Omental fat pad (tissue), 3 donors: ENCODE measurements at regions not wholly inside any gene's neighbourhood (a gene's known extent, or its start where the extent isn't known, plus 50 kb on each side); places are given as distances from the start of the nearest gene placed in this dataset.

Source experiments
- ATAC-seq: fragments of 150-250 bp; one replicate; pipeline ENCODE4 v1.9.1; 2016; ENCODE audit warnings: mild to moderate bottlenecking, moderate library complexity; ENCODE audit not compliant: low FRiP score
- DNase-seq: peaks from one replicate; pipeline ENCODE4 v3.0.0-alpha.2; 2019; ENCODE audit warnings: low spot score
- CTCF ChIP-seq, 3 donors: fragments of 450-650 bp; IDR thresholded peaks; one replicate each; pipeline ENCODE4 v1.5.1; 2016 to 2017; ENCODE audit warnings: antibody characterized with exemption in 3 of 3, mild to moderate bottlenecking in 3 of 3, moderate library complexity in 2 of 3

- DNase-seq, result no peak
- no peak for ATAC-seq
Measured at GRCh38 chr14:96658611-96659010, 138.6 kb upstream of the VRK1 start.

DNA sequence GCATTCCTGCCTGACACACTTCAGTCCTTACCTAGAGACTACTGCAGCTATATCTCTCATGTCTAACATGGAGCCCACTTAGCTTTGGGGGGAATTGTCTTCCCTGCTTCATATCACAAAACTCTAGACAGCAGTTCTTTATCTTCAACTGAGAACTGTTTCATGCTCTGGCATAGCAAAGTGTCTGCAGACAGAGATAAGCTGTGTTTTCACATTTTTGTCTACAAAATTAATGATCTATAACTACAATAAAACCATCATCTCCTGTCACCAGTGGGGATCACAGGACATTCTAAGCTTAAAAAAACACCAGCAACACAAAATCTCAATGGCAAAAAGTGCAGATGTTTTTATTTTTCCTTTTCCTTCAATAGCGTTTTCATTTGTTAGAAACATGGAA lies 137.1 kb upstream of the VRK1 start:
- DNase-seq (no peak), ATAC-seq (no peak)

More at GRCh38 chr14:96658611-96659010, 138.6 kb upstream of the VRK1 start:
- TF ChIP-seq CTCF (IDR thresholded peaks at IDR 0.05), result no peak

DNA sequence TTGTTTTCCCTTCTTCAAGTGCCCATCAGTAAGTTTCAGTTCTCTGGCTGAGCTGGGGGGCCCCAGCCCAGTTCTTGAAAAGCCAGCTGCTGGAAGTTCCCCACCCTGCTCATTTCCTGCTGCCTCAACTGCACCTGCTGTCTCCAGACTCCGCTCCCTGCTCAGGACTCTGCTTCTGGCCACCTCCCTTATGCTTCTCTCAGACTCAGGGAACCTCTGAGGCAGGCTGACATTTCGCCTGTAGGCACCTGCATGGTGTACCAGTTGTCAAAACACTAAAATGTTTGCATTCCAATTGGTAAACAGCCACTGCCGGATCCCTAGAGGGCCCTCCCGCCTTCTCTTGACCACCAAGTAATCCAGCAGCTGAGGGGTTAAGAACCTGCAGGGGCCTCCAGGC lies 136.5 kb upstream of the VRK1 start:
- DNase-seq (no peak), ATAC-seq (no peak)
- TF ChIP-seq CTCF (IDR thresholded peaks at IDR 0.05), result no peak

More for the DNA sequence above, 137.1 kb upstream of the VRK1 start:
- TF ChIP-seq CTCF (IDR thresholded peaks at IDR 0.05), result no peak

DNA sequence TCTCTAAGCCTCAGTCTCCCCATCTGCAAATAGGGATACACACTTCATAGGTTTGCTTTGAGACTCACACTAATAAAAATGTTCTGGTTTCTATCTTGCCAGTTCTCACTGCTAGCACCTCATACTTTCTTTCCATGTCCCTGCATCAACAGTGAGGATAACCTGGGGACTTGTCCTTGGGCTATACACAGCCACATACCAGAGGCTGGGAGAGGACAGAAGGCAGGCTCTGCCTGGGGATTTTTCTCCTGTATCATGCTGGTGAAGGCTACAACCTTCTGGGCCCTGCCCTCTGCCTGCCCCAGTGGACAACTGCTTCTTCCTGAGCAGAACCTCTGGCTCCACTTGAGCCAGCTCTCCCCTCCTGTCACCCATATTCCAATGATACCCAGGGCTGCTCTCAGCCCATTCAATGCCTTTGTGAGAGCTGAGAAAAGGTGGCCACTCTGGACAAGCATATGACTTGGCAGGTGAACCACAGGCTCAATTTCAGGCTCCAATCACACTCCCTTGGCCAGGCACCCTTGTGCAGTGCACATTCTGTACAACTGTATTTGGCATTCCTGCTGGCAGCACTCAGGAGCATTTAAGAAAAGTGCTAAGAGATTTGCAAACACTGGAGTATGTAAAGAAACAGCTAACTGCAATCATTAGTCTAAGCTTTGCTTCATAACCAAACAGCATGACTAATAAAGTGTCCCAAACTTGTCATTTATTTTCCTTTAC lies 135.8 kb upstream of the VRK1 start:
- DNase-seq (no peak), ATAC-seq (no peak)
- no peak for TF ChIP-seq CTCF (IDR thresholded peaks at IDR 0.05)

GRCh38 chr14:96662116-96662970 lies 134.8 kb upstream of the VRK1 start:
- no peak for DNase-seq
- no peak for ATAC-seq
- no peak for TF ChIP-seq CTCF (IDR thresholded peaks at IDR 0.05)

GRCh38 chr14:96663076-96663475 lies 134.1 kb upstream of the VRK1 start:
- ATAC-seq (no peak), DNase-seq (no peak)
- no peak for TF ChIP-seq CTCF (IDR thresholded peaks at IDR 0.05)
